GM21717 (cell line): ENCODE measurements at regions not wholly inside any gene's neighbourhood (a gene's known extent, or its start where the extent isn't known, plus 50 kb on each side); places are given as distances from the start of the nearest gene placed in this dataset.

Experiments used
- ATAC-seq: cut with Tn5 transposase; IDR thresholded peaks from one replicate; pipeline ENCODE4 v1.9.1; 2021; ENCODE audit warnings: mild to moderate bottlenecking, moderate library complexity; ENCODE audit not compliant: unreplicated experiment

DNA sequence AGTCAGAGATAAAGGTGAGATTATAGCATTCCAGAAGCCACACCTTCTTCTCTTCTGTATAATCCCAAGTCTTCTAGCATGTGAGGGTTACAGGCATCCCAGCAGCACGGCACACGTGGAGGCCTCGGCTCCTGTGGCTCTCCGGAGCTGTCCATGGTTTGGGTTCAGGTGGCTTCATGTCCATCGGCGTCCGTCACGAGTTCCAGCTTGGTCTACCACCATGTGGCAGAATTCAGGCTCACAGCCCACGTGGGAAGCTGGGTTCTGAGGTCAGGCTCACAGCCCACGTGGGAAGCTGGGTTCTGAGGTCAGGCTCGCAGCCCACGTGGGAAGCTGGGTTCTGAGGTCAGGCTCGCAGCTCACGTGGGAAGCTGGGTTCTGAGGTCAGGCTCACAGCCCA lies 378.3 kb upstream of the SALL3 start:
- ATAC-seq: no peak

DNA sequence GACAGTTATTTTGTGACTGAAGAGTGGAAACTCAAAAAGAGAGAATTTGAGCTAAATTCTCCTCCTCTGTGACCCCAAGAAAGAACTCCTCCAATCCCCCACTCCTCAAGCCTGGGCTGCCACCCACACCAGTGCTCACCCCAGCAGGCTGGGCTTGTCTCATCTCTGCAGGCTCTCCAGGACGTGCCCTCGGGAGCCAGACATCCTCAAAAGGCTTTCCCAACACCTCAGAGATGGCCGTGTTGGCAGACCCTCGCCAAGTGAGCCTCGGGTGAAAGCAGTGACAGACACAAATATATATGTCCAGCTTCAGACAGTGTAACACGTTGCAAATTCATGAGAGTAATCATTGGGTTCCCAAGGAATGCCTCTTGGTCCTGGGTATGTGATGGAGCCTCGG lies 377.7 kb upstream of the SALL3 start:
- ATAC-seq: no peak

DNA sequence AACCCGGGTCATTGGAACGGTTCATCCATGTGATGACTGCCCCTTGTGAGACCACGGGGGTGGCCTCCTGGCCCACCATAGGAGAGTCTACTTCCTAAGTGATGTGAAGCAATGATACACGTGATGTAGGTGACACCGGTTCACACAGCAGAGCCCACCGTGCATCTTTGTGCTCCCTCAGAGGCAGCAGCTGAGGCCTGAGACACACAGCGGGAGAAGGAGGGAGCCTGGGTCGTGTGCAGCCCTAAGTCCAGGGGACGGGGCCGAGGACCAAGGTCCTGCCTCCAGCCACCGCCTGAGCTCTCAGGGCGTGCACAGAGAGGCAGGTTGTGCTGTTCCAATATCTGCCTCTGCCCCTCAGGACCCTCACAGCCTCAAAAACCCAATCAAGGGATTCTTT lies 377.2 kb upstream of the SALL3 start:
- no peak for ATAC-seq

DNA sequence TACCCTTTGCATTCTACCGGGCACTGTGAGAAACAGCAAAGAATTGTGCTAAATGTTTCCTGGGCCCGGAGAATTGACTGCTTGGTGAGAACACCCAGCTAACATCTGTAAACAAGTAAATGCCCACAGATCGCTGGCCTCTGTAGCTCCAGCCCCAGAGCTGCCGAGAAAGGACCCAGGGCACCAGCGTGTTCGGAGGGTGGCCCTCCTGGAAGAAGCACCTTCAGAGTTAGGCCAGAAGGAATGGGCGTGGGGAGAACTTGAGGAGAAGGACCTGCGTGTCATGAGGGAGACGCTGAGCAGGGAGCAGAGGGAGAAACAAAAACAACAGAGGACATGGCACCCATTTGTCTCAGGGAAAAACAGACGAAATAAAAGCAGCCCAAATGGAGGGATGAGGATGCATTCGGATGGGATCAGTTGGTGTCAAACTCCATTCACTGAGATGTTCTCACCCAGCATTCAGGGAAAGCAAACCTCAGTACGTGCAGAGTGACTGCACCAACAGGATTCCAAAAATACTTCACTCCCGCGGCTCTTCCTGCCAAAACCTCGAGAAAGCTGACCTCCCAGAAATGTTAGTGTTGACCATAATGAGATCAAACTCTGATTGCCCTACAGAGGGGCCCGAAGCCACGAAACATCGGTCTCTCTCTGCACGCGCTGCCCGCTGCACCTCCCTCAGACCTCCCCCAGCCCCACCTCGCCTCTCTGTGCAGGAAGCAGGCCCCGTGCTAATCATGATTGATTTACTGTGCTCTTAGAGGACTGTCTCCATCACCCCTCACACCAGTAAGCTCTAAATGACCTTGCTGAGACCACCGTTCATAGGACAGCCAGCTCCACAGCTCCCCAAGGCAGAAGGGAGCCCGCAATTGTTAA lies 376.3 kb upstream of the SALL3 start:
- no peak for ATAC-seq

DNA sequence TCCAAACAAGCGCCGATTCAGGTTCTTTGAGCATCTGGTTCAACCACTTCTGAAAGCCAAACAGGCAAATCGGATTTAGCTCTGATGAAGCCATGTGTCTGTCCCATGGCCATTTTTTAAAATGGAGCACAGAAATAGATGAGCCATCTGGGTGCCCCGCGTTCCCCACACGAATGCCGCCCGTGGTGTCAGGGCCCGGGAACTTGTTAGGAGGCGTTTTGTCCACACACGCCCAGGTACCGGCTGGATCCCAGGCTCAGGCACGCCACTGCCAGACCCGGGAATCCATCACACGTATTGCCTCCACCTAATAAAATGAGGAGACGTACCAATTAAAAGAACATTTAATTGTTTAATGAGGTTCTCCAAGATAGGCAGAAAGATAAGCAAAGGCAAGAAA lies 374.4 kb upstream of the SALL3 start:
- no peak for ATAC-seq

DNA sequence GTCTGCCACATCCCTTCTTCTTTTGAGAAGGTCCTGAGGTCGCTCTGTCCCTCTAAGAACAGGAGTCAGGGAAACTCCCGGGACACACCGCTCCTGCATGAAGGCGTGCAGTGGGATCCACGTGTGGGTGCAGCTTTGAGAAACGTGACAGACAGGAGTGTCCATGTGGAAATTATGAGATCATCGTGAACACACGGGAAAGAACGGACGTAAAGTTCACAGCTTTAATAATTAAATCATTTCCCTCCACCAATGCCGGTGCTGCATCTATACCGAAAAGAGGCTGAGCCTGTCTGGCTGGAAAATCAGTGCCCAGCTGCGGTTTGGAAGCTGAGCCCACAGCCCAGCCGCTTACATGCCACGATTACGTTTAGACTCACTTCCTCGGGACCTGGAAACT lies 372.4 kb upstream of the SALL3 start:
- ATAC-seq: no peak

DNA sequence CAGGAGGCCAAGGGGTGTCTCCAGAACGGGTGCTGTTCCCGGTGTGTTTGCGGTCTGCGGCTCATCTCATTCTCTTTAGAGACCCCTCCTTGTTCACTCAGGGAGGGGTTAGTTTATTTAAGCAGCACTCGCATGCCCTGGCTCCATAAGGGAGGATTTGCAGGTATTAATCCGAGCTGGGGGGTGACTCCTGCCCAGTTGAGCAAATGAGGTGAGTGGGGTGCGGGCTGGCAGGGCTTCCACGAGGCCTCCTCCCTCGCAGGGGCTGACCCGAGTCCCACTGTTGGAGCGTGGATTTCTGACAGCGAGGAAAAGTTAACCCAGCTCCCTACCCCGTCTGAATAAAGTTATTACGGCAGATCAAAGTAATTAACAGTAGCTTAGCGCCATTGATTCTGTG lies 371.8 kb upstream of the SALL3 start:
- ATAC-seq: no peak

DNA sequence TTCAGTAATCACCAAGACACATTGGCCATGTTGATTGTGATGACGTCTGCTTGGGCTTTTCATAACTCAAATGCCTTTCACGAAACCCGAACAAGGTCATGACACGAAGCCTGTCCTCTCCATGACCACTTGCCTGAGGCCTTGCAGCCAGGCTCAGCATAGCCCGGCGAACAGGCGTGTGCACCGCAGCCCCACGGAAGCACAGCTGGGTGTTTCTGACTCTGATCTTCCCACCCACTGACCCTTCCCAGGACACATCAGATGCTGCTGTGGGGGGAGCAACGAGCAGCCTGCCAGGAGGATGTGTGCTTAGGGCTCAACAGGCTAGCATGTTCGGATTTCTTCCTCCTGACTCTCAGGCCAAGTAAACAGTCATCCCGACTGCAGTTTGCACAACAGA lies 369.4 kb upstream of the SALL3 start:
- ATAC-seq: no peak

DNA sequence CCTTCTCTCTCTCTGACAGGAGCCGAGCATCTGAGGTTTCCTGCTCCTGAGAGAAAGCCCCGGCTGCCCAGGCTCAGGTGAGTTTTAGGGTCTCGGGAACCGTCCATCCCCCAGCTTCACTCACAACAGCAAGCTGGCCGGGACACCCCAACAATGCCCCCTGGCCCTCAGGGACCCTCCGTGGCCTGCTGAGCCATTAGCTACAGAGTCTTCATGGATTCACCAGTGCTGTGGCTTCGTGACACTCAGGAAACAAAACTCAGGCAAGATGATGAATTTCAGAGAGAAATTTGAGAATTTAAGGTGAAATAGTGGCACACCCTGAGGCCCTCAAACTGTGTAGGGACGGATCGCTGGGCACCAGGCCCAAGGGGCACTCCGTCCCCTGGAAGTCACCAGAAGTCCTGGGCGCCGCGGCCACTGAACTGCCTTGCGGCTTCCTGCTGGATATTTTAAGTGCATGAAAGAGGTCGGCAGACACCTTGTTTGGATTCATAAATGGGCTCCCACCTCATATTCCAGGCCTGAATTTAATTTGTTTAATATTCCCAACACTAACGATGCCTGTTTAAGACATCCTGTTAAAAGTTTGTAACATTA lies 368.3 kb upstream of the SALL3 start:
- ATAC-seq: no peak

DNA sequence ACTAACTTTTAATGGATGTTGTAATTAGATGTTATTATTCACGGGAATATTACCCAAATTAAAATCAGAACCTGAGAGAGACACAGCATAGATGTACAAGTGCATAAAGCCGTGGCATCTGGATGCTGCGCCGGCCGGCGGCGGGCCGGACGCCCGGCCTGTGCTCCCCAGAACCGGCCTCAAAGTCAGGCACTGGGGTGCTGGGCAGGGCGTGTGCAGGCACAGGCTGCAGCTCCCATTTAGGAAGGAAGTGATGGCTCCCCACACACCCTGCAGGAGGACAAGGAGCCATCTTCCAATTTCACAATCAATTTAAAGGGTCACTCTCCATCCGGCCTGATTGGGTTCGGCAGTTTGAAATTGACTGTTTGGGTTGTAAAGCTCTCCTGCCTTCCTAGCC lies 367.7 kb upstream of the SALL3 start:
- no peak for ATAC-seq

DNA sequence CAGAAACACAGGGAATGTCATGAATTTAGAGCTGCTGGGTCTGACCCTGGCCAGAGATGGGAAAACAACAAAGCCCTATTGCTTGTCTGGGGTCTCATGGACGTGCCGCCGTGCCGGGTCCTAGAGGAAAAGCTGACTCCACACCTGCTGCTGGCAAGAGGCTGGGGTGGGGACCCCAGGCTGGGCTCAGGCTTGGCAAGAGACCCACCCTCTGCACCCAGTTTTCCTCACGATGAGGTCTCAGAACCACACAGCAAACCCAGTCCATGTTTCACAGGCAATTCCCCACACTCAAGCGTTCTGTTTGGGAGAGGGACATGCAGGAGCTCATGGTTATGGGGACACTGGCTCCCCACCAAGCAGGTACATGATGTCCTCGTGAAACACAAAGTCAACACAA lies 367.3 kb upstream of the SALL3 start:
- ATAC-seq: no peak

DNA sequence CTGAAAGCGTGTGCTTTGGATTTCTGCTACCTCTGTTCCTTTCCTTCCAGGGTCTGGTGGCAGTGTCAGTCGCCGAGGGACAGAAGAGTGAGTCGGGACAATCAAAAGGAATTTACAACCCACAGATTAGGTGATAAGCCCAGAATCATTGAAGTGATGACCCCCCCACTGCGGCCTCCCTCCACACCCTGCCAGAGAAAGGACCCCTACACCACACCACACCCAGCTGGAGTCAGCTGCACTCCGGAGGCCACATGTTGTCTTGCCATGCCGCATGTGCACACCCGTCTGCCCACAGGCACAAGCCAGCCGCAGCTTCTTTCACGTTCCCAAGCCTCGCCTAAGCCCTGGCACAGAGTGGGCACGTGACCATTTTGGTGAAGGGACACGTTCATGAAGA lies 366.8 kb upstream of the SALL3 start:
- ATAC-seq: no peak

DNA sequence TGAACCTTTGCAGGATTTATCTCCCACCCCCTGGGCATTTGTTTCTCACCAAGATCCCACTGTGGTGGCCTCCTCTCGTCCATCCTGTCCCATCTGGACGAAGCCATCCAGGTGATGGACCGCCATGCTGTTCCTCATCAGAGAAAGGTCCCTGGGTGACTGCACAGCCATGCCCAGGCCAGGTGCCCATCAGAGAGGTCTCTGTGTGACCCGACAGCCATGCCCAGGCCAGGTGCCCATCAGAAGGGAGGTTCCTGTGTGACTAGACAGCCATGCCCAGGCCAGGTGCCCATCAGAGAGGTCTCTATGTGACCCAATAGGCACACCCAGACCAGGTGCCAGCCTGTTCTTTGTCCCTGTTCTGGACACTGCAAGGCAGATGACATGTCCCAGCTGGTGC lies 360.9 kb upstream of the SALL3 start:
- no peak for ATAC-seq

DNA sequence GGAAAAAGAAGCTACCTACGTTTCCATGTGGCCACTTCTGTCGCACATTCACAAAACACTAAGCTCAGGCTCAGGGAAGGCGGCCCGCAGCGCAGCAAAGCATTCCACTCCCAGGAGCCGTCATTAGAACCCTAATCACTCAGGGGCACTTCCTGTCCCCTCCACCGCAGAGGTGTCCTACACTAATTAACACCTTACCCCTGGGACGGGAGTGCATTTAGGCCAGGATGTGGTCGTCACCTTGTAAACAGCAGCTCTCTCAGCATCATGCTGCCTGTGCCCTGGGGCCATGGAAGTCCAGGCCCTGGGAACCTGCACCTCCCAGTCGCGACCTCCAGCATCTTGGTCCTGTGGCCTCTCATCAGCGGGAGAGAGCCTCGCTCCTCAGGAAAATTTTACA lies 359.8 kb upstream of the SALL3 start:
- no peak for ATAC-seq

DNA sequence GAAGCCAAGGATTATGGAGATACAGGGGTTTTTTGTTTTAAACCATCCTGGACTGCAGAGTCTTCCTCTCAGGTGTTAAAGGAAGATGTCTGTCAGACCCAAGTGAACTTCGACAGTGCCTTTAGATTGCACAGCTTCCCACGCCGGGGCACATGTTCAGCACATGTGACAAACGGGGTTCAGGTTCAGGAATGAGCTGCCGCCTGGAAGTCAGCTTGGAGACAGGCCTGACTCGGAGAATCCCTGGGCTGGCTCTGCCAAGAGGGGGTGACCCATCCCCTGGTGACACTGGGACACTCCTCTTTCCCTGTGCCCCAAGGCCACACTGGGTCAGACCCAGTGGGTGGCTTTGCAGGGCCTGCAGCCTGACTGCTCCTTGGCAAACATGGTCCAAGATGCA lies 359.3 kb upstream of the SALL3 start:
- no peak for ATAC-seq

DNA sequence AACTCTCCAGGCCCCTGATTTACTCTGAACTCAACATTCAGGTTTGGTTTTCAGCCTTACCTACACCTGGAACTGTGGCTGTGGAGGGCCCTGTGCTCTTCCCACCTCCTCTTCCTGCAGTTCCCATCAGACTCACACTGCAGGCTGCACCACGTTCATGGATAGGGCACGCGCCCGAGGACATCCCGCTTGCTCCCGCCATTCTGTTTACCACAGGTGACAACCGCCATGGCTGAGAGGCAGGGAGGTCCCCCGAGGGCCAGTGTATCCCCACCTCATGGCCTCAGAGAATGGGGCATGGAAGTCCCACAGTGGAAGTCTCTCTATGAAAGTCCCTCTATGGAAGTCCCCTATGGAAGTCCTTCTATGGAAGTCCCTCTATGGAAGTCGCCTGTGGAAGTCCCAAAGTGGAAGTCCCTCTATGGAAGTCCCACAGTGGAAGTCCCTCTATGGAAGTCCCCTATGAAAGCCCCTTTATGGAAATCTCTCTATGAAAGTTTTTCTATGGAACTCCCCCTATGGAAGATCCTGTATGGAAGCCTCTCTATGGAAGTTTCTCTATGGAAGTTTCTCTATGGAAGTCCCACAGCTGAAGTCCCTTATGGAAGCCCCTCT lies 358.4 kb upstream of the SALL3 start:
- no peak for ATAC-seq

DNA sequence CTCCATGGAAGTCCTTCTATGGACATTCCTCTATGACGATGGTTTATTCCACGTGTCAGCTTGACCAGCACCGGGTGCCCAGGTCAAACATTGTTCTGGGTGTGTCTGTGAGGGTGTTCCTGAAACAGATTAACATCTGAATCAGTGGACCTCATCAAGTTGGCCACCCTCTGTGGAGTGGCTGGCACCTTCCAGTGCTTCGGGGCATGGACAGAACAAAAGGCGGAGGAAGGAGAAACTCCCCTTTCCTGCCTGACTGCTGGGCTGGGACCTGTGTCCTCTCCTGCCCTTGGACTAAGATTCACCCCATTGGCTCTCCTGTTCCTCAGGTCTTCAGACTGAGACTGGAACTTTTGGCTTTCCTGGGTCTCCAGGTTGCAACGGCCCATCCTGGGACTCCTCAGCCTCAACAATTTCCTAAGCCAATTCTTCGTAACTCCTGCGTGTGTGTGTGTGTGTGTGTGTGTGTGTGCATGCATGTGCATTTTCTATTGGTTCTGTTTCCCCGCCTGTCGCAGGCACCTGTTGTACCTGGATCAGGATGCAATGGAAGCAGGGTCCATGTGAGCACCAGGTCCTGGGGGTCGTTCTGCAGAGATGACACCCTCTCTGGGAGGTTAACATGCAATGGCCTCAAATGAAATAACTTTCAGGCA lies 357.2 kb upstream of the SALL3 start:
- no peak for ATAC-seq

DNA sequence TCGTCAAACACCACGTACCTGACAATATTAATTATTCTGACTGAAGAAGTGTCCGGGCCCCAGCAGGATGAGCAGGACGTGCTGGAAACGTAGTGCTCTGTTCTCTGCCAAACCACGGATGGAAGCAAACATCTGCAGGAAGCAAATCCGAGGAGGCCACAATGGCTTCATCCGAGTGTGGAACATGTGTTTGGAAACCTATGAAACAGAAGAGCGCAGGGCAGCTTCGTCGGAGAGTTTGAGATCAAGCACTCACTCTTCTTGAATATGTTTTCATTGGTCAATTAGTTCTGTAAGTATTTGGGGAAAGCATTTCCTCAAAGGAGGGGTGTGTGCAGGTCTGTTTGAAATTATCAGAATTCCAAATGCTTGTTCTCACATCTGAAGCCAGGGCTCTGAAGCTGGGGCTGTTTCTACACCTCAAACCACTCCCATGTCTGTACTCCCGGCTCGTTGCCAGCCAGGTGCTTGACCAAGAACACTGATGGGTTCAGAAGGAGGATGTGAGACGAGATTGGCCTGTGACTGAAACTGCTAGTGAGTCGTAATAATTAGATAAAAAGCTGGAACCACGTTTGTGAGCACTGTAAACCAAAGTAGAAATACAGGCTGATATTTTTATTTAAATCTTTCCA lies 356.6 kb upstream of the SALL3 start:
- no peak for ATAC-seq

DNA sequence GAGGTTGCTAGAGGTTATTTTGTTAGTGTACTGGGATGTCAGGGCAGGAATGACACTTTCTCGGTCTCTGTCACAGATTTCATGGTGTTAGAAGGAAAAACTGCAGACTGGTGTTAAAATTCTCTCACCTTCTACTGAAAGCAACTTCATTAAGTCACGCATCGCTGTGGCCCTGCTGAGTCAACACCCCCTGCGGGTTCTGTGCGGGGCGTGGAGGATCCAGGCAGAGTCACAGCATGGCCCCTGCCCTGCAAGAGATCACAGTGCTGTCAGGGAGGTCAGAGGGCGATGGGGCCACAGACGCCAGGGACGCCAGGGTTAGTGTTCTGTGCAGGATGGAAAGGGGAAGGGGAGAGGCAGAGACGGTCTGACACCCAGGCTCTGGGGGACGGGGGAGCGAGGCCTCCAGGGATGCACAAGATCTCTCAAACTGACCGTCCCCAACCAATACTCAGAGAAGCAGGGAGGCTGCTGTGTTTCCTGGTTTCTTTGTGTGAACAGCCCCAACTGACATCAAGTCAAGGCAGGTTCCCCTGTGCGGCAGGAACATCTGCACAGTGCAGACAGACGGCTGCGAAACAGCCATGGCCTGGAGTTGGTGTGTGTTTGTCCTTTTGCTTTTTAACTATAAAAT lies 354.9 kb upstream of the SALL3 start:
- no peak for ATAC-seq

DNA sequence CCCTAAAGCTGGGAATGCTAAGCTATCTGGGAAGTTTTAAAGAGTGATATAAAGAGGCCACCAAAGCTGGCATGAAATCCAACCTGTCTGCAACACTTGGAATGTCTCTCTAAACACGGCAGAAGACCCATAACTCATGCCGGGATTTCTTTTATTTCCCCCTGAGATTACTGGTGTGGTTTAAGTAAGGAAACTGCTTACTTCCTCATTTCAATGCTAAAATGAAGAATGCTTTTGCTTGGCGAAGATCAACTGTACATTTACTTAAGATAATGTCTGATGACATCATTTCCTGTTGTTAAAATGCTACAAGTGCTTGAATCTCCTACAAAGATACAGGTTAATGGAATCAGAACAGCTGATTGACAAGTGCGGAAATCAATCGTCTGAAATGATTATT lies 353.8 kb upstream of the SALL3 start:
- ATAC-seq: no peak
